HEK293 (cell line): ENCODE measurements at regions not wholly inside any gene's neighbourhood (a gene's known extent, or its start where the extent isn't known, plus 50 kb on each side); places are given as distances from the start of the nearest gene placed in this dataset.

Experiments used
- TF ChIP-seq, protein P1 (sequence below): fragments of 450-650 bp; formaldehyde crosslinking; IDR thresholded peaks from 2 replicates; pipeline ENCODE4 v1.5.1; 2016; ENCODE audit warnings: missing biosample characterization, missing genetic modification characterization
- TF ChIP-seq, protein P2 (sequence below): sonication (generic); formaldehyde crosslinking; IDR thresholded peaks from 2 replicates; pipeline ENCODE4 v1.8.1; 2022; ENCODE audit warnings: mild to moderate bottlenecking, moderate library complexity, missing genetic modification reagents

DNA sequence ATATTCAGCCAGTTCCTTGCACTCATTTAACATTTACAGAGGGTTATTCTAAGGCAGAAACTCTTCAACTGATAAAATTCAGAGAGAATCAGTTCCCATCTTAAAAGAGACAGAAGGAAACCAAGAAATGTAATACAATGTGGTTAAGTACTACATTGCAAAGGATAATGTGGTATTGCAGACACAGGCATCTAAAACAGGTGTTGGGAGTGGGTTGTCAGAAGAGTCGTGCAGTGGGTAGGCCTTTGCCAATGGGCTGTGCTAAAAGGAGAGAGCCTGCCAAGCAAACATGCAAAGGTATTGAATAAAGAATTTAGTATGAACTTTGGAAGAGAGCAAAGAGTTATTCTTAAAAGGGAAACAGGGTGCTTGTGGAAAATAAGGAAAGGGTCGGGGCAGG lies 1044.4 kb upstream of the DIAPH2 start:
- TF ChIP-seq, protein P1, sequence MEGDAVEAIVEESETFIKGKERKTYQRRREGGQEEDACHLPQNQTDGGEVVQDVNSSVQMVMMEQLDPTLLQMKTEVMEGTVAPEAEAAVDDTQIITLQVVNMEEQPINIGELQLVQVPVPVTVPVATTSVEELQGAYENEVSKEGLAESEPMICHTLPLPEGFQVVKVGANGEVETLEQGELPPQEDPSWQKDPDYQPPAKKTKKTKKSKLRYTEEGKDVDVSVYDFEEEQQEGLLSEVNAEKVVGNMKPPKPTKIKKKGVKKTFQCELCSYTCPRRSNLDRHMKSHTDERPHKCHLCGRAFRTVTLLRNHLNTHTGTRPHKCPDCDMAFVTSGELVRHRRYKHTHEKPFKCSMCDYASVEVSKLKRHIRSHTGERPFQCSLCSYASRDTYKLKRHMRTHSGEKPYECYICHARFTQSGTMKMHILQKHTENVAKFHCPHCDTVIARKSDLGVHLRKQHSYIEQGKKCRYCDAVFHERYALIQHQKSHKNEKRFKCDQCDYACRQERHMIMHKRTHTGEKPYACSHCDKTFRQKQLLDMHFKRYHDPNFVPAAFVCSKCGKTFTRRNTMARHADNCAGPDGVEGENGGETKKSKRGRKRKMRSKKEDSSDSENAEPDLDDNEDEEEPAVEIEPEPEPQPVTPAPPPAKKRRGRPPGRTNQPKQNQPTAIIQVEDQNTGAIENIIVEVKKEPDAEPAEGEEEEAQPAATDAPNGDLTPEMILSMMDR (tag by site-specific recombination) = no peak
- TF ChIP-seq, protein P2, sequence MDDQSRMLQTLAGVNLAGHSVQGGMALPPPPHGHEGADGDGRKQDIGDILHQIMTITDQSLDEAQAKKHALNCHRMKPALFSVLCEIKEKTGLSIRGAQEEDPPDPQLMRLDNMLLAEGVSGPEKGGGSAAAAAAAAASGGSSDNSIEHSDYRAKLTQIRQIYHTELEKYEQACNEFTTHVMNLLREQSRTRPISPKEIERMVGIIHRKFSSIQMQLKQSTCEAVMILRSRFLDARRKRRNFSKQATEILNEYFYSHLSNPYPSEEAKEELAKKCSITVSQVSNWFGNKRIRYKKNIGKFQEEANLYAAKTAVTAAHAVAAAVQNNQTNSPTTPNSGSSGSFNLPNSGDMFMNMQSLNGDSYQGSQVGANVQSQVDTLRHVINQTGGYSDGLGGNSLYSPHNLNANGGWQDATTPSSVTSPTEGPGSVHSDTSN (CRISPR knock-in tag) = no peak
